ENCODE measurements at regions not wholly inside any gene's neighbourhood (a gene's known extent, or its start where the extent isn't known, plus 50 kb on each side); places are given as distances from the start of the nearest gene placed in this dataset.

DNA sequence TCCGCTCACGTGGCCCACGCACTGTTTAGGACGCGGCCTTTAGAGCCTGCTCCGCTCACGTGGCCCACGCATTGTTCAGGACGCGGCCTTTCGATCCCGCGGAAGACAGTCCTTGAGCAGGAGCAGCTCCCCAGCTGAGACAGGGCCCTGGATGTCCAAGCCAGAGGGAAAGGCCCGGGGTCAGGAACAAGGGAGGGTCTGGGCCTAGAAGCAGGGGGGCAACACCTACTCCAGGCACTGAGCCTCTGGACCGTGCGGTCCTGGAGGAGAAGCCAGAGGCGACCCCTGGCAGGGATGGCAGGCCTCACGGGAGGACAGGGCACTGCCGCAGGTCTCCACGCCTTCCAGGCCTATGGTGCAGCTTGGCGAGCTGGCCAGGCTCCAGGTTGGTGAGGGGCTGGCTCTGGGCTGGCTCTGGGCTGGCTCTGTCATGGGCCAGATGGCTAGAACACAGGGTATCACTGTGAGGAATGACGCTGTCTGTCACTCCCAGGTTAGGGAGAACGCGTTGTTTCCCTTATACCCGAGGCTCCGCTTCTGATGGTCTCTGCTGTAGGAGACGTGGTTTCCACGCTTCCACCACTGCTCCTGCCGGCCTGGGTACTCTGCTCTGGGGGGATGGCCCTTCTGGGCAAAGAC lies 341.7 kb downstream of the TMEM121 start:
- H3K27ac Mint-ChIP-seq: no peak overlapping the region
- TF ChIP-seq, protein P1, sequence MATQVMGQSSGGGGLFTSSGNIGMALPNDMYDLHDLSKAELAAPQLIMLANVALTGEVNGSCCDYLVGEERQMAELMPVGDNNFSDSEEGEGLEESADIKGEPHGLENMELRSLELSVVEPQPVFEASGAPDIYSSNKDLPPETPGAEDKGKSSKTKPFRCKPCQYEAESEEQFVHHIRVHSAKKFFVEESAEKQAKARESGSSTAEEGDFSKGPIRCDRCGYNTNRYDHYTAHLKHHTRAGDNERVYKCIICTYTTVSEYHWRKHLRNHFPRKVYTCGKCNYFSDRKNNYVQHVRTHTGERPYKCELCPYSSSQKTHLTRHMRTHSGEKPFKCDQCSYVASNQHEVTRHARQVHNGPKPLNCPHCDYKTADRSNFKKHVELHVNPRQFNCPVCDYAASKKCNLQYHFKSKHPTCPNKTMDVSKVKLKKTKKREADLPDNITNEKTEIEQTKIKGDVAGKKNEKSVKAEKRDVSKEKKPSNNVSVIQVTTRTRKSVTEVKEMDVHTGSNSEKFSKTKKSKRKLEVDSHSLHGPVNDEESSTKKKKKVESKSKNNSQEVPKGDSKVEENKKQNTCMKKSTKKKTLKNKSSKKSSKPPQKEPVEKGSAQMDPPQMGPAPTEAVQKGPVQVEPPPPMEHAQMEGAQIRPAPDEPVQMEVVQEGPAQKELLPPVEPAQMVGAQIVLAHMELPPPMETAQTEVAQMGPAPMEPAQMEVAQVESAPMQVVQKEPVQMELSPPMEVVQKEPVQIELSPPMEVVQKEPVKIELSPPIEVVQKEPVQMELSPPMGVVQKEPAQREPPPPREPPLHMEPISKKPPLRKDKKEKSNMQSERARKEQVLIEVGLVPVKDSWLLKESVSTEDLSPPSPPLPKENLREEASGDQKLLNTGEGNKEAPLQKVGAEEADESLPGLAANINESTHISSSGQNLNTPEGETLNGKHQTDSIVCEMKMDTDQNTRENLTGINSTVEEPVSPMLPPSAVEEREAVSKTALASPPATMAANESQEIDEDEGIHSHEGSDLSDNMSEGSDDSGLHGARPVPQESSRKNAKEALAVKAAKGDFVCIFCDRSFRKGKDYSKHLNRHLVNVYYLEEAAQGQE (IDR thresholded peaks at IDR 0.05; ENCODE audit: unreplicated experiment): no peak
- TF ChIP-seq EZH2phosphoT487 (IDR thresholded peaks at IDR 0.05; ENCODE audit: unreplicated experiment): no peak
- no peak for TF ChIP-seq ZNF331 (CRISPR knock-in tag; IDR thresholded peaks at IDR 0.05; ENCODE audit: low read depth)
- peaks cover 2% of the 10 kb centered on the region for H3K27me3 Mint-ChIP-seq (ENCODE audit: insufficient read depth, low read depth, poor library complexity)
- no peak for DNase-seq (ENCODE audit: low spot score)
- peaks cover 80% of the 10 kb centered on the region for H3K9me3 Mint-ChIP-seq
- Histone ChIP-seq H3K4me2 (no peak overlapping the region), H3K4me3 (no peak overlapping the region), H2AFZ (no peak overlapping the region), H3K9me2 (ENCODE audit: insufficient read depth) (no peaks in the 10 kb centered on the region), H3K36me3 (ENCODE audit: insufficient read depth) (peaks cover 19% of the 10 kb centered on the region), H3K4me1 (ENCODE audit: insufficient read depth) (no peaks in the 10 kb centered on the region), H3K27ac (ENCODE audit: low read depth) (no peak overlapping the region), H3K79me2 (replicated peaks; ENCODE audit: insufficient read depth) (no peaks in the 10 kb centered on the region), H3F3A (replicated peaks; ENCODE audit: low read depth) (no peaks in the 10 kb centered on the region), H4K20me1 (replicated peaks; ENCODE audit: insufficient read depth) (no peaks in the 10 kb centered on the region), H3K27me3 (ENCODE audit: insufficient read depth) (no peaks in the 10 kb centered on the region)
- ATAC-seq: no peak
- no peak overlapping the region for H3K4me3 Mint-ChIP-seq
- peaks cover 27% of the 10 kb centered on the region for H3K36me3 Mint-ChIP-seq (ENCODE audit: low read depth)
- no peaks in the 10 kb centered on the region for H3K4me1 Mint-ChIP-seq

DNA sequence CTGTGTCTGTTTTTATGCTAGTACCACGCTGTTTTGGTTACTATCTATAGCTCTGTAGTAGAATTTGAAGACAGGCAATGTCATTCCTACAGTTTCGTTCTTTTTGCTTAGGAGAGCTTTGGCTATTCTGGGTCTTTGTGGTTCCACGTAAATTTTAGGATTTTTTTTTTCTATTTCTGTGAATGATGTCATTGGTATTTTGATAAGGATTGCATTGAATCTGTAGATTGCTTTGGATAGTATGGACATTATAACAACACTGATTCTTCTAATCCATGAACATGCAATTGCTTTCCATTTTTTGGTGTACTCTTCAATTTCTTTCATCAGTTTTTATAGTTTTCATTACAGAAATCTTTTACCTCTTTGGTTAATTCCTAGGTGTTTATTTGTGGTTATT lies 345.2 kb downstream of the TMEM121 start:
- TF ChIP-seq ZNF331 (CRISPR knock-in tag; IDR thresholded peaks at IDR 0.05; ENCODE audit: low read depth): no peak
- TF ChIP-seq ZNF114 (CRISPR knock-in tag; IDR thresholded peaks at IDR 0.05): no peak
- TF ChIP-seq, protein P1 (IDR thresholded peaks at IDR 0.05; ENCODE audit: unreplicated experiment): no peak
- TF ChIP-seq POLR2AphosphoS5 (IDR thresholded peaks at IDR 0.05; ENCODE audit: low read depth): no peak
- no peak for TF ChIP-seq NANOG (IDR thresholded peaks at IDR 0.05; ENCODE audit: borderline replicate concordance)
- Histone ChIP-seq H3K27me3 (ENCODE audit: insufficient read depth) (no peaks in the 10 kb centered on the region), H3K4me1 (ENCODE audit: insufficient read depth) (no peaks in the 10 kb centered on the region), H3K9me2 (ENCODE audit: insufficient read depth) (no peaks in the 10 kb centered on the region), H4K20me1 (replicated peaks; ENCODE audit: insufficient read depth) (no peaks in the 10 kb centered on the region), H2AFZ (no peak overlapping the region), H3K79me2 (replicated peaks; ENCODE audit: insufficient read depth) (no peaks in the 10 kb centered on the region), H3F3A (replicated peaks; ENCODE audit: low read depth) (no peaks in the 10 kb centered on the region), H3K4me2 (no peak overlapping the region), H3K27ac (ENCODE audit: low read depth) (no peak overlapping the region), H3K4me3 (no peak overlapping the region), H3K36me3 (ENCODE audit: insufficient read depth) (peaks cover 19% of the 10 kb centered on the region)
- ATAC-seq (no peak), DNase-seq (ENCODE audit: low spot score) (no peak)
- Mint-ChIP-seq H3K27me3 (ENCODE audit: insufficient read depth, low read depth, poor library complexity) (peaks cover 9% of the 10 kb centered on the region), H3K9me3 (peaks cover 85% of the 10 kb centered on the region), H3K36me3 (ENCODE audit: low read depth) (peaks cover 33% of the 10 kb centered on the region), H3K4me1 (no peaks in the 10 kb centered on the region), H3K27ac (no peak overlapping the region), H3K4me3 (no peak overlapping the region)
